Head of caudate nucleus (tissue), 42 donors: ENCODE measurements at regions not wholly inside any gene's neighbourhood (a gene's known extent, or its start where the extent isn't known, plus 50 kb on each side); places are given as distances from the start of the nearest gene placed in this dataset.
A peak's percentile ranks its signal among the peaks of the same experiment; 100 is the strongest.
"Not testable (repeated sequence)": the region's sequence is repeated elsewhere in the genome, so short reads cannot be mapped to it uniquely, and the experiment has no call there.

Experiments used
- DNase-seq, 42 donors: peaks; one replicate each; pipeline versions ENCODE4 v3.0.0 to v3.0.0-alpha.2; 2020 to 2021; ENCODE audit warnings: mixed read lengths in 7 of 42
- intact Hi-C: fragments of 100-400 bp; cut with DNase I; formaldehyde crosslinking; loops from one replicate; pipeline ENCODE4 v1.15.0; 2022

DNA sequence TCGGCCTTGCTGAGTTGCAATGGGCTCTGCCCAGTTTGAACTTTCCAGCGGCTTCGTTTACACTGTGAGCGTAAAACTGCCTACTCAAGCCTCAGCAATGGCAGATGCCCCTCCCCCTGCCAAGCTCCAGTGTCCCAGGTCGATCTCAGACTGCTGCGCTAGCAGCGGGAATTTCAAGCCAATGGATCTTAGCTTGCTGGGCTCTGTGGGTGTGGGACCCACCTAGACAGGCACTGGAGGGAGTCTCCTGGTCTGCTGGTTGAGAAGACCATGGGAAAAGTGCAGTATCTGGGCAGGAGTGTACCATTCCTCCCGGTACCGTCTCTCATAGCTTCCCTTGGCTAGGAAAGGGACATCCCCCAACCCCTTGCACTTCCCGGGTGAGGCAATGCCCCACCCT lies 88.2 kb downstream of the KLHL28 start:
- intact Hi-C loops = no loop called here

DNA sequence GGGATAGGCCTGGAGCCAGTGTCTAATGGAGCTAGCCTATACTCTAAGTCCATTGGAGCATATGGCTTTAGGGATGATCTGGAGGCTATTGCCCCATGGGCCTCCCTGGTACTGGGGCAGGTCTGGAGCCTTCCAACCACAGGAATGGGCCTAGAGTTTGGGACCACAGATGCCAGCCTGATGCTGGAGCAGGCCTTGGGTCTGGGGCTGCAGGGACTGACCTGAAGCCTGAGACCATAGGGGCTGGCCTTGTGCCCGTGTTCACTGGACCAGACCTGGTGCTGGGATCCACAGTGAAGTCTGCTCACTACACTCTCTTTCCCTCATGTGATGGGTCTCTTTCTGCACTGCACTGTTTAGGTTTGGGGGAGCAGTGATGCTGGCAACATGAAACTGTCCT lies 95.0 kb downstream of the KLHL28 start:
- no peak for DNase-seq
- intact Hi-C loops = no loop called here

More for the DNA sequence above, 88.2 kb downstream of the KLHL28 start:
- no peak for DNase-seq

DNA sequence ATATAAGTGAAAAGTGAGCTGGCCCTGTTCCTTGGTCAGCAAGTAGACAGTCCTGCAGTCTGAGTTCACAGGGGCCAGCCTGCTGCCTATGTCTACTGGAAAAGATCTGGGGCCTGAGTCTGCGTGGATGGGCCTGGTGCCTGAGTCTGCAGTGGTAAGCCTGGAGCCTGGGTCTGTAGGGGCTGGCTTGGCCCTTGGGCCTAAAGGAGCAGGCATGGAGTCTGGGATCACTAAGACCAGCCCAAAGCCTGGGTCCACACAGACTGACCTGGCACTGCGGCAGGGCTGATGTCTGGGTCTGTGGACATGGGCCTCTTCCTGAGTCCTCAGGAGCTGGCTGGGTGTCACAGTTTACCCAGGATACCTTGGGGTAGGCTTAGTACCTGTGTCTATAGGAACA lies 95.4 kb downstream of the KLHL28 start:
- no peak for DNase-seq
- intact Hi-C loops = no loop called here

DNA sequence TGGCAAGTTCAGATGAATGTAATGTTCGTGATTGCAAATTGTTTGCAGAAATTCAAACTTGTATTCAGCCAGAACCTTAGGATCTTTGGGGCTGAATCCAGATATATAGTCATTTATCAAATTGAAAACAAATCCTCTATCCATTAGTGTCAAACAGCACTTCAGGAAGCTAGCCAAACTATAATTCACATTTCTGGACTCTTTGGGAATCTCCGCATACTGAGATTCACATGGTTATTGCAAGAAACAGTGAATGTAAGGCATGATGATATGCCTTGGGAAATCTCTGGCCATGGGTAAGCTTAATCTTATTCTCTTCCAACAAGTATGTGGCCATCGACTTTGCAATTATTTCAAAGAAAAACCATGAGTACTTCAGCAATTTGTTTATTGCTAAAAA lies 98.5 kb downstream of the KLHL28 start:
- no peak for DNase-seq
- intact Hi-C loops = no loop called here

DNA sequence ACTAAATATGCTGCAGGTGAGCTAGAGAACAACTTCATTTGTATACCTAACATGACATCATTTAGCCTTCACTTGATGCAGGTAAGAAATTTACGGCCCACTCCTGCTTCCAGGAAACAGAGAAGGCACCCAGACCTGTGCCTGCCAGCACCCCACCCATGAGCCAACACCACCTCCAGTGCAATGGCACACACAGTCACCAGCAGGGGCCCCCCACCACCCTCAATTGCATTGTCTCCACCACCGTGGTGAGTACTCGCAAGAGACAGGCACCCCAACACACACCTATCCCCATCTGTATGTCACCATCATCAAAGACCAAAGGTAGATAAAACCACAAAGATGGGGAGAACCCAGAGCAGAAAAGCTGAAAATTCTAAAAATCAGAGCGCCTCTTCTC lies 107.6 kb downstream of the KLHL28 start:
- intact Hi-C loops = no loop called here

DNA sequence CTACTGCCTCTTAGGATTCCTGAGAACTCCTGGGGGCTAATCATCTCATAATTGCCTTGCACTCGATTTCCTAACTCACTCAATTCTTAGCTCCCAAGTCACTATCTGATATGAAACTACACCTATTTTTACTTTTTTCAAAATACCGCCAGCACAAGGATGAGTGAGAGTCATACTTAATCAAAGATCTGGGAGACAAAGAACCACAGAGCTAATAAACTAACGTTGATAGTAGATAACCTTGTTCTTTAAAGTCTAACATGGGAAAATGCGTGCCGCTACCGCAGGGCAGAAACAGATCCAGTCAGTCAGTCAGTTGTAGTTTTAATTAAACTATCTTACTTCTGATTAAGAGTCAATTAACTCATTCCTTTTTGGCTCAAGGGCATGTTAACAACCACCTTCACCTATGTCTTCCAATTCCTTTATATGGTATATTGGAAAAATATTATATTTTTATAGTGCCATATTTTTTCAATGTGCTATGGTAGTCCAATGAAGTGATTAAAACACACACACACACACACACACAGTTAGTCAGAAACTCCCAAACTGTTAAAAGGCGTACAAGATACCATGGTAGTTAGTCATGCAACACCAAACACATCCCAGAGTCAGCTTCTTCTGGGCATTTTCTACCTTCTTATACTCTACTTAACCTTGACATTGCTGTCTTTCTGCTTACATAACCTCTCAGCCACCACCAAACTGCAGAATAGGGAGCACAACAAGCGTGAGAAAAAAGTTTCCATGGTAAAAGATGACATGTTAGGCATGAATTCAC lies 114.0 kb downstream of the KLHL28 start:
- no peak for DNase-seq
- intact Hi-C loops = no loop called here

More for the DNA sequence above, 107.6 kb downstream of the KLHL28 start:
- DNase-seq = no peak

DNA sequence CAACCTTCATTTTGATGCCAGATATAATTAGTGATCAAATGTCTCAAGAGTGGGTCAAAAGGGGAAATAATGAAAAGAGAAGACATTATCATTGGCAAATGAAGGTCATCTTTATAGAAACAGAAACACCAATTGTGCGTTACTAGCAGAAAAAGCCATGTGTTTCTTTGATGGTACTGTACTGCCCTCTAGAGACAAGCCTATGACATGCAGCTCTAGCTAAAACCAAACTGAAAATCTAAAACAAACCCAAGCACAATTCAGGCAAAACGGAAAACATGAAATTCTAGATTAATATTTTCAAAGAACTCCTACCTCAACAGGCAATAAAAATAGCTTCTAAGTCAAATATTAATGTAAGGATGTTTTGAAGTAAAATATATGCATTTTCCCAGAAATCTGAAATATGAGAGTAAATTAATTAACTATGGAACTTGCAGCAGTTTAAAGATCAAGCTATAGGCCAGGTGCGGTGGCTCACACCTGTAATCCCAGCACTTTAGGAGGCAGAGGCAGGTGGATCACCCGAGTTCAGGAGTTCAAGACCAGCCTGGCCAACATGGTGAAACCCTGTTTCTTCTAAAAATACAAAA lies 115.4 kb downstream of the KLHL28 start:
- peak in 14 of 42 donors; percentile 12 to 66 (median 22) for DNase-seq
- intact Hi-C loops = no loop called here

DNA sequence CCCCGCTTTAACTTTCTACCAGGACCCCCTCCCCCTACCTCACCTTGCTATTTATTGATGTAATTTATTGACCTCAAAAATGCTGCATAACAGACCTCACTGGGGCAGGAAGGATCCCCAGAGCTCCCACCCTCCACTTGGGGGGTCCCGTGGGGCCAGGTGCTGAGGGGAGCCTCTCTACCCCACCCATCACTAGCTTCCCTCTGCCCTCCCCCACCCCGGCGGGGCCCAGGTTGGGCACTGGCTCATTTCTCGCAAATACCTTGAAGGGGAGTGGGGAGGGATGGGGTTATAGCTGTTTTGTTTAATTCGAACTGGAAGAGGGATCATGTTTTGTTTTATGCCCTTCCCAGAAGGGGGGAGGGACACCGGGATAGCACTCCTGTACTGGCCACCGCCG lies 125.8 kb downstream of the KLHL28 start:
- intact Hi-C loops, DNase-seq: not testable (repeated sequence)

DNA sequence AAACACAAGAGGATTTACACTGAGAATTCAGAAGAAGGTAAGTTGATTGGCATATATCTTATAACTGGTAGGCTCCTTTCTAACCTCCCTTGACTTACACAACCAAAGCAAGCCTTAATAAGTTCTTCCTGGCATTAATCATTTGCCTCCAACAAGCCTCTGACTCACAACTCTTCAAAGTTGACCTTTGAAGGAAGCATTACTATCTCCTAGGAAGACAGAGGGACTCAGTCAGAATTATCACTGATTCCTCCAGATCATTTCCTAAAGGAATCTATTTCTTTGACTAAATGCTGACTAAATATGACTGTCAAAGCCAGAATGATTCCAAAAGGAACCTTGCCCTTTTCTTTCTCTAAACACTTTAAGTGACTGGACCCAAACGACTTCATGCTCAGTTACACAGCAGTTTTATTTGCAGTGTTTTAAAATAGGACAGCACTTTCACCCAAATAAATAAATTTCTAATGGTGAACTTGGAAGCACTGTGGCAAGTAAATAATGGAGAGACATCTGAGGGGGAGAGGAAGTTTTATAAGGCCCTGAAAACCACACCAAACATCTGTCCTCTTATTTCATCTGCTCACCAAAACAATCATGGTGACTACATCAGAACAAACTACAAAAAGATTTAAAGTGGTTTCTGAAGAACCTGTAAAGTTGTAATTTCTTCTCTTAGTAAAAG lies 128.2 kb downstream of the KLHL28 start:
- intact Hi-C loops = no loop called here
- no peak for DNase-seq

DNA sequence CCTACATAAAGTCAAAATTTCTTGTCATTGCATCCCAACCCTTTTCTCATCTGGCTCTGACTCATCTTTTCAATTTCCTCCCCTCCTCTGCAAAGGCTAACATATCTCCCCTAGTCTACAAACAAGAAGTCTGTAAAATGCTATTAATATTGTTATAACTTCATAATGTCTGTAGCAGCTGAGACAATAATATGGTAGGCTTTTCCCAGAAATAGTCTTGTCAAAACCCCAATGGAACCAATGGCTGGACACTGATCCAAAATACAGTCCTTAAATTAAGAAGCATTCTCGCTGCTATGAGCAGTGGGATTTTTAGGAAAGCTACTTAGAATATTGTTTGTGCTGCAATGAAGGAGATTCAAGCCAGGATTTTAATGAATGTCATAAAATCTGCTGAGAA lies 131.4 kb downstream of the KLHL28 start:
- DNase-seq = no peak
- intact Hi-C loops = no loop called here

DNA sequence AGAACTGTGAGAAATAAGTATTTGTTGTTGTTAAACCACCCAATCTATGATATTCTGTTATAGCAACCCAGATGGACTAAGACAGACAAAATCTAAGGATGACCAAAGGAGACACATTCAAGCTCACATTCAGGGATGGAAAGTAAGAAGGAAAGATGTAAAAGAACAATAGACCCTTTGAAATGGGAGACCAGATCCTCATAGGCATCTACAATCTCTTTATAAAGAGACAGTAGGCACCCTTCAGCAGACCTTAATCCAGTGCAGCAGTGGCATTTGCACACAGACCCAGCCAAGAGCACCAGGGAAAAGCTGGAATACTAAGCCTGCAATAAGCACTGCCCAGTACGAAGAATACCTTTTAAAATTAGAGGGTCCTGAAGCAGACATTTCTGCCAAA lies 132.7 kb downstream of the KLHL28 start:
- no peak for DNase-seq
- intact Hi-C loops = no loop called here

DNA sequence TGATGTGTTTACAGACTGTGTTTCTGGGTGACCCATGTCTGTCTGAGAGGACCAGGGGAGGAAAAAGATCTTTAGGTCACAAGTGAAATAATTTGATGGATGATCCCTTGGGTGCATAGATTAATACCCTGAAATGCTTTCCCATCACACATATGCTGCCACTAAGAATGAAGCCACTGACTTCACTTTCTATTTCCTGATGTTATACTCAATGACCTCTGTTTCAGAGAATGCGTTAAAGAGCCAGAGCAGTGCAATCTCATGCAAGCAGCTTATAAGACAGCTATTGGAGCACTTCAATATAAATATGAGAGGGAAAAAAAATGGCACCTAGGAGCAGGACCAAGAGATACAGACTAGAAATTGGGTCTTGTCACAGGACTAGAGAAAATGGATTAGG lies 133.7 kb downstream of the KLHL28 start:
- intact Hi-C loops = no loop called here
- no peak for DNase-seq

DNA sequence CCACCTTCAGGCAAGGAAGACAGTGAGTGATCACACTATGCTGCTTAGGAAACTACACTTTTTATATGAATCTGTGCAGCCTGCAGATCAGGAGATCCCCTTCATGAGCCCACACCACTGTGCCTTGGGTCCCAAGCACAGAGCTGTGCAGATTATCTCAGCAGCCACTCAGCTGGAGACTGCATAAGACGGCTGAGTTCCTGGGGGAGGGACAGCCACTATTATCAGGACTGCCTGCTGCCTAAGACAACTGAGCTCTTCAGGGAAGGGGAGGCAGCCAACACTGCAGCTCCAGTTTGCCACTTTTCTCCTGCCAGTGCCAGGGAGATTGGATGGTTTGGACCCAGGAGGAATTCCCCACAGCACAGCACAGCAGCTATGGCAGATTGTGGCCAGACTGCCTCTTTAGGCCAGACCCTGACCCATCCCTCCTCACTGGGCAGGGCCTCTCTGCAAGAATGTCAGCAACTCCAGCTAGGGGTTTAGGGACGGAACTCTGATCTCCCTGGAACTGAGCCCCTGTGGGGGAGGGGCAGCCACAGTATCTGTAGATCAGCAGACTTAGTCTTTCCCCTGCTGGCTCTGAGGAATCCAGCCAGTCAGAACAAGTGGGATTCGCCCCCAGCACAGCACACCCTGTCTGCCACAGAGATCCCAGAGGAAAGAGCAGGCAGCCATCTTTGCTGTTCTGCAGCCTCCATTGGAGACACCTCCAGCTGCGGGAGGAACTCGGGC lies 141.3 kb downstream of the KLHL28 start:
- no peak for DNase-seq
- intact Hi-C loops = no loop called here

DNA sequence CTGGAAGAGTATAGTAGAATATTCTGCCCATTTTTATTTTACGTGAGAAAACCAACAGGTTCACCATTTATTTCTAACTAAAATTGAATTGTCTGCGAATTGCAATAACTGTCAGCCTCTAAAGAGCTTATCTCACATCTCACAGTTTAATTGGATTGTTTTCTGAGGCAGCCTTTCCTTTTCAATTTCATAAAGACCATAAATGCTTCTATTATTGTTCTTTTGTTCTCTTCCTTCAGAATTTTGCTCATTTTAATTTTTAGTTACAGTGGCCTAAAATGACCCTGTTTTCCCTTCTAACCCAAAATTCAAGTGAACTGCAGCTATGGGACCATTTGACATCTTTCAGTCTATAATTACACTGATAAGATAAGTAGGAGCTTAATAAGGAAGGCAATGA lies 147.6 kb downstream of the KLHL28 start:
- intact Hi-C loops = no loop called here
- DNase-seq = no peak

DNA sequence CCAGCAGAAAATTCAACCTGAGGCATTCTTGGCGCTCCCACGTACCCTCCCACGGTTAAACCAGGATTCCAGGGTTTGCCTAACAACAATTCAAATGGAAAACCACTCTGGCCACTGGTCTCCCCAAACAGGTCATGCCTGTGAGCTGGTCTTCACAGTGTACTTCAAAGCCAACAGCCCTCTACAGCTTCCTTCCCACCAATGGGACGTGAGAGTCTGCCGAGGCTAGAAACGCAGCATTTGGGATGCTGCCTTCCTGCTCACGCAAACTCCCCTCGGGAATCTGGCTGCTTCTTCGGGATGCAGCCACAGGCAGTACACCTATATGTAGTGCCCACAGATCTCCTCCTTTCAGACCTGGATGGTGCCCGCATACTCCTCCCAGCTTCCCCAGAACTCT lies 149.1 kb downstream of the KLHL28 start:
- no peak for DNase-seq
- intact Hi-C loops = no loop called here

DNA sequence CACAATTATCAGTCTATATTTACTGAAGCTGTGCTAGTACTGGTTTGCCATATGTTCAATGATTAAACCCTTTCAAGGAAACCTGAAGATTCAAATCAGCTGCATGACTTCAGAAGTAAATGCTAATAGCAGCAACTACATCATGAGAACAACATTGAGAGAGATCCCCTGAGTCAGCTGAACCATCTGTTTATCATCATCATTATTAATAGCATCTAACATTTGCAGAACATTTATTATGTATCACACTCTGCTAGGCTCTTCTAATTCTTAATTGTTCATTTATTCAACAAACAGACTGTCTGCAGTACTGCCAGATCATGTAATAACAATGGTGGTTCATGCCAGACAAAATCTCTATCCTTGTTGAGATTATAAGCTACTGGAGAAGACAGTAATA lies 157.4 kb downstream of the KLHL28 start:
- no peak for DNase-seq
- intact Hi-C loops = no loop called here

DNA sequence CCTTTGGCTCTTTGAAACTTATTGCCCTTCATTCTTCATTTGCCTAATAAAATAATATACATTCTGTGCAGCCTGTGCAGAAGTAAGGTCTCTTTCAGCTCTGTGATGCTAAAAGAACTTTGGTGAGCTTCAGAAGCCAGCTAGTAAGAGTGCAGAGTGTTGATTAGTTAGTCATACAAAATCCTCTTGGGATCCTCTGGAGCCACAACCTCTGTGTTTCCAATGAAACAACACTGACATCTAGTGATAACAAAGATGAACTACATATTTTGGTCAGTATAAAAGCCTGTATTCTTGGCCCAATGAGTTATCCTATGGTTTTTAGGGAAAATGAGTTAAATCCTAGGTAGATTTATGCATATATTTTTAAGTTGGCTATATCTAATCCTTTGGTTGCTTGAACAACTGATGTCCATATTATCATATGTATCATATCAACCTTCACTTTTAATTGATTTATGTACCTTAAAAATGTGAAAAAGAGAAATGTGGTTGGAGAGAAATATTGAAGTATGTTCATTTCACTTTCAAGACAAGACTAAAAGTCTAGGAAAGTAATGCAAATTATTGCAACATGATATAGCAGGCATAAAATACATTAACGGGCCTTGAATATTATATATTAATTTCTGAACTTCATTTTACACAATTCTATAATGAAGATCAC lies 158.4 kb downstream of the KLHL28 start:
- DNase-seq = peak in 10 of 42 donors; percentile 2 to 46 (median 12)
- intact Hi-C loops = no loop called here

DNA sequence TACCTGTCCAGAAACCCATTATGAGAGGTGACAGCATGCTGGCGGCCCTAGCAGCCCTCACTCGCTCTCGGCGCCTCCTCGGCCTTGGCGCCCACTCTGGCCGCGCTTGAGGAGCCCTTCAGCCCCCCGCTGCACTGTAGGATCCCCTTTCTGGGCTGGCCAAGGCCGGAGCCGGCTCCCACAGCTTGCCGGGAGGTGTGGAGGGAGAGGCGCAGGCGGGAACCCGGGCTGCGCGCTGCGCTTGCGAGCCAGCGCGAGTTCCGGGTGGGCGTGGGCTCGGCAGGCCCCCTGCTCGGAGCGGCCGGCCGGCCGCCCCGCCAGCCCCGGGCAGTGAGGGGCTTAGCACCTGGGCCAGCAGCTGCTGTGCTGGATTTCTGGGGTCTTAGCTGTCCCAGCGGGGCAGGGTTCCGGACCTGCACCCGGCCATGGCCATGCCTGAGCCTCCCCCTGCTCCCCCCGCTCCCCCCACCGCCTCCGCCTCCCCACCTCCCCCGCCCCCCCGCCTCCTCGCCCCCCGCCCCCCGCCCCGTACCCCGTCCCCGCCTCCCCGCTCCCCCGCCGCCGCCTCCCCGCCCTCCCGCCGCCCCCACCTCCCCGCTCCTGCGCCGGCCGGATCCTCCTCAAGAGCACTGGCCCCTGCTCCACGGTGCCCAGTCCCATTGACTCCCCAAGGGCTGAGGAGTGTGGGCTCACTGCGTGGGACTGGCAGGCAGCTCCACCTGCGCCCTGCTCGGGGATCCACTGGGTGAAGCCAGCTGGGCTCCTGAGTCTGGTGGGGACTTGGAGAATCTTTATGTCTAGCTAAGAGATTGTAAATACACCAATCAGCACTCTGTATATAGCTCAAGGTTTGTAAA lies 163.1 kb downstream of the KLHL28 start:
- intact Hi-C loops = no loop called here
- DNase-seq = no peak
